ENCODE measurements at regions not wholly inside any gene's neighbourhood (a gene's known extent, or its start where the extent isn't known, plus 50 kb on each side); places are given as distances from the start of the nearest gene placed in this dataset.
"Not testable (repeated sequence)": the region's sequence is repeated elsewhere in the genome, so short reads cannot be mapped to it uniquely, and the experiment has no call there.

GRCh38 chr1:25020173-25020845 is 90.2 kb upstream of the RUNX3 start:
- DNase-seq = no peak

DNA sequence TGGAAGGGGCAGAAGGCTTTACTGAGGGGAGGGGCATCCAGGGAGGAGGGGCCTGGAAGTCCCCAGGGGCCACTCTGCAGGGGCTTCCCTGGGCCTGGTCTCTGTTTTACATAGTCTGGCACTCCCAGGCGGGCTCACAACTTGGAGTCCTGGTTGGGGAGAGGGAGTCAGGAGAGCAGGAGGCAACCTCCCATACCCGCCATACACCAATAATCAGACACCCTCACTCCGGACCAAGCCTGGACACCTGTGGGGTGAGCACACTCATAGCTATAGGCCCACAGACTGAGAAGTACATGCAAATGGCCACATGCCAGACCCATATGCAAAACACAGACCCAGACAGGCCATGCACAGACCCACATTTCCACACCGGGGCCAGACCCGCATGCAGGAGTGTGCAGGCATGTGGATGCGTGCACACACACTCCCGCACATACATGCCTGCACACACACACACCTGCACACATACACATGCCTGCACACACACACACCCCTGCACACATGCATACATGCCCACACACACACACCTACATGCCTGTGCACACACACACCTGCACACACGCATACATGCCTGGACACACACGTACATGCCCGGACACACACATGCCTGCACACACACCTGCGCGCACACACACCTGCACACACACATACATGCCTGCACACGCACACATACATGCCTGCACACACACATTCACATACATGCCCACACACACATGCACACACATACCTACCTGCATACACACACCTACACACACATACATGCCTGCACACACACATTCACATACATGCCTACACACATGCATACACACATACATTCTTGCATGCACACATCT is 89.5 kb upstream of the RUNX3 start:
- no peak for DNase-seq

GRCh38 chr1:25018943-25019336 is 88.9 kb upstream of the RUNX3 start:
- DNase-seq = no peak

DNA sequence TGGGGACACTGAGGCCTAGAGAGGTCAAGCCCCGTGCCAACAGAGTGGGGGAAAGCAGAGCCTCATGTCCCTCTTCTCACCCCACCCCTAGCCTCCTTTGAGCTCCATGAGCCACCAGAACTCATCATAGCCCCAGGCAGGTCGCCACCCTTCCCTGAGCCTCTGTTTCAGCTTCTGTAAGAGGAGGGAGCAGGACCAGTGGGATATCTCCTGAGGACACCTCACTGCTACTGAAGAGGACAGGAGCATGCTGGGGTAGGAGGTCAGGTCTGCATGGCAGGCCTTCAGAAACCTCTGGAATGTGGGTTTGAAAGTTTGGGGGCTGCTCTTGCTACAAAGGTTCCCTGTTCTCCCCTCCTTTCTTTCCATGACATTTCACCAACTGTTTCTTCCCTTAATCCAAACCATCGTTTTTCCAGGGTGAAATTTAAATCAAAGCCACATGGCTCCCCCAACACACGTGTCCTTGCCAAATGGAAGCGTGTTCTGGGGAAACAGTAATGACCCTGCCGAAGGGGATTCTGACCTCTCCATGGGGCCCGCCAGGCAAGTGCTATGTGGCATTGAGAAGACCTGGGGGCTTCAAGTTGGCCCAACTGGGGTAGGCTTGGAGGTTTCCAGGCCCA is 88.1 kb upstream of the RUNX3 start:
- DNase-seq = no peak

DNA sequence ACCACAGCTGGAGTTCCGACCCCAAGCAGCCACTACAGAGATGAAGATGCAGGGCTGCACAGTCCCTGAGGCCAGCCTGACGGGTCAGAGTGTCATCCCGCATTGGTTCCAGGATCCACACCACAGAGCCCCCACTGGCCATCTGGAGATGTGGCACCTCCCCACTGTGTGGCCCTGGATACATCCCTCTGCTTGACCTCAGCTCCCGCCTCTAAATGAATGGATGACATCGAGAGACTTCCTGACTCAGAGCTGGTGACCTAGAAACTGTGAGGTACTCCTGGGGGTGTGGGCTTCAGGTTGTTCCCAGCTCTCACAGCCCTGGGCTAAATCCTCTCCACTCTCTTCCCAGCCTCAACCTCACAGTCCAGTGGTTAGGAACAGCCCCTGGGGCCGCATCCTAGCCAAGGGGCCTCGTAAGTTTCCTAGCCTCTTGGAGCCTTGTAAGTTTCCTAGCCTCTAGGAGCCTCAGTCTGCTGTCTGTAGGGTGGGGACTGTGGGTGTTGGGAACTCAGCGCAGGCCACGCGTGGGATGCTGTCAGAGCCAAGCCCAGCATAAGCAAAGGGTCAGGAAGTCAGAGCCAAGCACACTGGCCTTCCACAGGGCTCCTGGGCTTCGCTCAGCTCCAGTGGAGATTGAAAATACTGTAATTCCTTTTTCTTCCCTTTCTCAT is 87.5 kb upstream of the RUNX3 start:
- DNase-seq = no peak

- DNase-seq = no peak
Measured at GRCh38 chr1:25012966-25013962, 83.2 kb upstream of the RUNX3 start.

DNA sequence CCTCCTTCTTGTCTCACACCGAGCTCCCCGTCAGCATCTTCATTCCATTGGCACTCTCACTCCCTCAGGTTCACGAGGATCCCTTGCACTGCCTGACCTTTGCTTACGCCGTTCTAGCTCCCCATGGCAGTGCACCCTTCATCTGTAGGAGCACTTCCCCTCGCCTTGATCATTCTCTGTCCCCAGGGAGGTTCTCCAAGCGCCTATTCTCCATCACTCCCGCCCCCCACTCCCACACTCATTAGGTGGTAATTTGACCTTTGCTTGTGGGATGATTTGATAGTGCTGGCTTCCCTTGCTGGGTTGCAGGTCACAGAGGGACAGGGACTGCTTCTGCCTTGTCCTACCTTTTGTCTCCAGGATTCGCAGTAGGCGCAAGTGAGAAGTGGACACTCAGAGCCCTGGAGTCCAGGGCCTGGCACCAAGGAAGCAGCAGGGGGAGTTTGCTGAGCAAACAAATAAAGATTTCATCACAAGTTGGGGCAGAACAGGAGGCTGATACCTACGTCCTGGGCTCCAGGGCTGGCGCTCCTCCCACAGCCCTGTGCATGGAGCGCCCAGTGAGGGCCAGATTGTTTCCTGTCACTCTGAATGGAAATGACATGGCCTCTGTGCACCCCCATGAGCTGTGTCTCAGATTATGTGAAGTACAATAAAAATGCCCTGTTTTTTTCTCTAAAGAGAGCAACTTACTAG is 82.0 kb upstream of the RUNX3 start:
- no peak for DNase-seq

DNA sequence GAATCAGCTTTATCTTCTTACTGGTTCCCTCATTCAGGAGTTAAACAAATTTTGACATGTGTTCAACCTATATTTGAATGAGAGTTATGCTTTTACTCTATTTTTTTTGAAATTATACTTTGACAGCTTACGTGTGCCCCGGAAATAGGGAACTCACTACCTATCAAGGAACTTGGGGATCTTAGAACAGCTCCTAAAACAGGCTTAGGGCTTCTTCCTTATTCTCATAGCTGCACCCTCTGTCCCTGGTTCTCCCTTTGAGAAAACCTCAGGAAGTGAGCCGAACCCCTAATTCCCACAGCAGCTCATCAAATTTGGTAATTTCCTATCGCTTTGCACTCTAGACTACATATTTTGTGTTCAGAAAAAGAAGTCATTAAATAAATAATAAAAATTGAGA is 81.2 kb upstream of the RUNX3 start:
- DNase-seq = no peak

DNA sequence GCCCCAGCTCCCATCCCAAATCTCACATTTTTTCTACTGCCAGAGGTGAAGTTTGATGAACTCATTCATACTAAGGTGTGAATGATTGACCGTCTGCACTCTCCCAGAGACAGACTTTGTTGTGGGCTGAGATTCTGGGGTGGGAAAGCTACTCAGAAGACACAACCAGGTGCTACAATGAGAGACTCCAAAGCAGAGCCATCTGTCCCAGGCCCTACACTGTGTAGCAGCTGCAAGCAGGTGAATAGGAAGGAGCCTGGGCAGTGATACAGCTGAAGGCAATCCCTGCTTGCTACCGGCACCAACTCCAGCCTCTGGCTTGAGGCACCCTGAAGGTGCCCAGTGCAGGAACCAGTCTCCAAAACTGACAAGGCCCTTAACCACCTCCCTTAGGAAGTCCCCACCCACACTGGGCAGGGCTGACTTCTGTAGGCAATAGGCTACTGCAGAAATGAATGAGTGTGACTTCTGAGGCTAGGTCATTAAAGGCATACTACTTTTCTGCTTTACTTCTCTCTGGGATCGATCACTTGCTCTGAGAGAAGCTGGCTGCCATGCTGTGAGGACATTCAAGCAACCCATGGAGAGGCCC is 79.7 kb upstream of the RUNX3 start:
- no peak for DNase-seq

DNA sequence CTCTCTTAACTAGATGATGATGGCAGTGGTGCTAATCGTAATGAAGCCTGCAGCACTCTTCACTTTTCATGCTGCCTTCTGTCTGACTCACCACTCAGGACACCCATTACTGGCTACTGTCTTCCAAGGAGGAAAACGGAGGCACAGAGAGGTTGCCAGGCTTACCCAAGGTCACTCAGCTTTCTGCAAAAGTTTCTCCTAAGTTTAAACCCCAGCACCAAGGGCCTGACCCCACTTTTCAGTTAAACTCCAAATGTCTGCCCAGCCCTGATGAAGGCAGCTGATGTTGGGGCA is 78.1 kb upstream of the RUNX3 start:
- DNase-seq = no peak

DNA sequence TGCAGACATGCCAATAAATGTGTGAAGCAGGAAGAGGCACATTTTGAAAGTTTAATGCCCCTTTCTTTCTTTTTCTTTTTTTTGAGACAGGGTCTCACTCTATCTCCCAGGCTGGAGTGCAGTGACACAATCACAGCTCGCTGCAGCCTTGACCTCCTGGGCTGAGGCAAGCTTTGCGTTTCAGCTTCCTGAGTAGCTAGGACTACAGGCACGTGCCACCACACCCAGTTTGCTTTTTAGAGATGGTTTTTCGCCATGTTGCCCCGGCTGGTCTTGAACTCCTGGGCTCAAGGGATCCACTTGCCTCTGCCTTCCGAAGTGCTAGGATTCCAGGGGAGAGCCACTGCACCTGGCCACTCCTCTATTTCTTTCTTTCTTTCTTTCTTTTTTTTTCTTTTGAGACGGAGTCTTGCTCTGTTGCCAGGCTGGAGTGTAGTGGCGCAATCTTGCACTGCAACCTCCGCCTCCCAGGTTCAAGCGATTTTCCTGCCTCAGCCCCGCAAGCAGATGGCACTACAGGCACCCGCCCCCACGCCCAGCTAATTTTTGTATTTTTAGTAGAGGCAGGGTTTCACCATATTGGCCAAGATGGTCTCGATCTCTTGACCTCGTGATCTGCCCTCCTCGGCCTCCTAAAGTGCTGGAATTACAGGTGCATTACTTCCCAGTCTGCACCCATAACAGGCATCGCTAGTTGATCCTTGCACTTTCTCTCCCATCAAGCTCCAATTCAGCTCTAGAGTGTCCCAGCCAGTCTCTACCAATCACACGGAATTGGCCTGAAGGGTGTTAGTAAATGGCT is 77.5 kb upstream of the RUNX3 start:
- DNase-seq = not testable (repeated sequence)

GRCh38 chr1:25006770-25007169 is 76.7 kb upstream of the RUNX3 start:
- DNase-seq = no peak

DNA sequence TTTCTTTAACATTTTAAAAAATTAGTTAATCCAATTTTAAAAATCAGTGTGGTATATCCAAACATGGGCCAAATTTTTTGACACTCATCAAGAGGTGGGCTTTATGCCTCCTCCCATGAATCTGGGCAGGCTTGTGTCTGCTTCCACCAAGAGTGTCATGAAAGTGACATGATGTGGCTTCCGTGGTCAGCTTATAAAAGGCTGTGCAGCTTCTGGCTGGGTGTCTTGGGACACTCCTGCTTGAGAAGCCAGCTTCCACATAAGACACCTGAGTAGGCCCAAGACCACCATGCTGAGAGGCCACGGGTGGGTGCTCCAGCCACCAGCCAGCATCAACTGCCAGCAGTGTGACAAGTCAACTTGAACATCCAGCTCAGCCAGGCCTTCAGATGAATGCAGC is 74.3 kb upstream of the RUNX3 start:
- DNase-seq = no peak

DNA sequence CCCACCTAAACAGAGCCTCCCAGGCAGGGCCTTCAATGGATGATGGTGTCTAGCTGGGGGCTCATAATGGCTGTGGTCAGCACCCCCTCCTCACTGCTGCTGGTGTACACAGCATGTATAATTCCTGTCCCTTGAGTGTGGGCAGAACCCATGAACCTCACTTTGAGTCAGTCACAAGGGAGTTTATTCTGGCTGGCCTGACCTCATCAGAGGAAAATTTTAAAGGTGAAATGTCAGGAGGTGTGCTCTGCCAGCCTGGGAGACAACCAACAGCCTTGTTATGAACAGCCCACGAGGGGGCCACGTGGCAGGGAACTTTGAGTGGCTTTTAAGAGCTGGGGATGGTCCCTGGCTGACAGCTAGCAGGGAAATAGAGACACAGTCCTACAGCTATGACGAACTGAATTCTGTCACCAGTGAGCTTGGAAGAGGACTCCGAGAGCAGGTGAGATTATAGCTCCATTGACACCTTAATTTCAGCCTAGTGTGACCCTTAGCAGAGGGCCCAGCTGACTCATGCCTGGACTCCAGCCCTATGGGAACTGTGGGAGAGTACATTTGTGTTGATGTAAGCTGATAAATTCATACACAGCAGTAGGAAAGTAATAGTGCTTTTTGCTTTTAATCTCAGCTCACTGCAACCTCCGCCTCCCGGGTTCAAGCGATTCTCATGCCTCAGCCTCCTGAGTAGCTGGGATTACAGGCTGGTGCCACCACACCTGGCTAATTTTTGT is 73.5 kb upstream of the RUNX3 start:
- DNase-seq = no peak

DNA sequence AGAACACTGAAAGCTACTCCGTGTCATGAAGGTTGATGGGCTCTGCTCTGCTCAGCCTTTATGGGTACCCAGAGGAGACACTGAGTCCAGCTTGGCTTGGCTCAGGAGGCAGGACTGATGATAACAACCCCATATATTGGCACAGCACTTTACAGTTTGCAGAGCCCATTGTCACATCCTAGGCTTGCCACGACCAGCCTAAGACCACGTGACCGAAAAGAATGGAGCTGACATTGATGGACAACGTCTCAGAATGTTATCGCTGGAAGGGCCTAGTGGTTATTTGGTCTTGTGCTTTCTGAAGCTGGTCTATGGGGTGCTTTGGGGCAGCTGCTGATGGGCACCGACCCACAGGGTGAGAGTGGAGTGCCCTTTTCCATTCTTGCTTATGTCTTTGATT is 72.9 kb upstream of the RUNX3 start:
- no peak for DNase-seq

DNA sequence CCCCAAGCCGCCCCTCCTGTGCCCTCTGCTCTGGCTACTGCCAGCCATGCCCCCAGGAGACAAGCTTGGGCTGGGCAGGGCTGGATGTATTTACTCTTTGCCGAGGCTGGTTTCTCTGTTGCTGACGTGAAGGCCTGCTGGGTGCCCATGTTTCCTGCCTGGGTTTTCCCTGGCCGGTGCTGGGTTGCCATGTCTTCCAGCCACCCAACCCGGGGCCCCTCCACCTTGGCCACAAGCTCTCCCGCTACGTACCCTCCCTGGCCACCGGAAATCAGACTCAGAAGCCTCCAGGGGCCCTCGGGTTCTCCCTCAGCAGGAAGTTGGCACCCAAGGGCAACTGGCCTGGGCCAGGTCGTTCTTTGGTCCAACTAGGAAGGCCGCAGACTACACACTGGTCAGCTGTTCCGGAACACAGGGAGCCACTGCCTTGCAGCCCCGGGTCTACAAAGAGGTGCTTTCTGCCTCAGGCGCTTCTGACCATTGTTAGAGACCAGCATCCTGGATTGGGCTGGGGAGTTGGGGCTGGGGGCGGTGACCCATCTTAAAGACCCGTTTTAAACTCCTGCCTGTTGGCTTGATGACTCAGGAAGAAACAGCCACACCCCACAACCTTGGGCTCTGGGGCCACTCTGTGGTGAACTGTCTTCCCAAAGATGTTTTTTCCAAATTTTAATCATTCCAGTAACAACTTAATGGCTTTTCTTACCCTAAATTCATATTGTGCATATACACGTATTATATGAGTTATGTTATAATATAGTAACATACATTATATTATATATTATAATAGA is 71.2 kb upstream of the RUNX3 start:
- DNase-seq = no peak

GRCh38 chr1:24999906-25000305 is 69.8 kb upstream of the RUNX3 start:
- DNase-seq = no peak

- no peak for DNase-seq
Measured at GRCh38 chr1:24999426-24999825, 69.3 kb upstream of the RUNX3 start.
